Gastrocnemius medialis (tissue), 4 donors: ENCODE measurements at regions not wholly inside any gene's neighbourhood (a gene's known extent, or its start where the extent isn't known, plus 50 kb on each side); places are given as distances from the start of the nearest gene placed in this dataset.

Experiments
- CTCF ChIP-seq, 5 experiments: fragments of 450-650 bp in 3 of 5; fragments of 200-600 bp in 2 of 5; sonication (generic) in 2 of 5; IDR thresholded peaks in 4 of 5; conservative IDR thresholded peaks in 1 of 5; 1 replicate in 4 of 5; 2 replicates in 1 of 5; pipeline ENCODE4 v1.5.1; 2016 to 2019; ENCODE audit warnings: antibody characterized with exemption in 5 of 5, mild to moderate bottlenecking in 3 of 5, moderate library complexity in 3 of 5
- POLR2A ChIP-seq, 2 donors: fragments of 450-650 bp; IDR thresholded peaks; one replicate each; pipeline ENCODE4 v1.6.1; 2017; ENCODE audit warnings: antibody characterized with exemption in 2 of 2, mild to moderate bottlenecking in 2 of 2, moderate library complexity in 2 of 2

- TF ChIP-seq CTCF (IDR thresholded peaks at IDR 0.05 in 4 of 5, conservative IDR thresholded peaks at IDR 0.05 in 1 of 5) (no peak), POLR2A (IDR thresholded peaks at IDR 0.05) (no peak)
Measured at GRCh38 chr14:25698111-25698510, 648.2 kb upstream of the STXBP6 start.
